Fibroblast of pulmonary artery (primary cell): ENCODE measurements at regions not wholly inside any gene's neighbourhood (a gene's known extent, or its start where the extent isn't known, plus 50 kb on each side); places are given as distances from the start of the nearest gene placed in this dataset.

ENCODE experiments used
- DNase-seq: peaks from one replicate; pipeline ENCODE4 v3.0.0-alpha.2; 2010; ENCODE audit warnings: low read depth
- H3K4me3 ChIP-seq: replicated peaks from 2 replicates; pipeline ENCODE4 v1.5.1; 2011; ENCODE audit warnings: low read depth, mild to moderate bottlenecking, control low read depth, low read length, moderate library complexity
- TF ChIP-seq, protein P1 (sequence below): IDR thresholded peaks from 2 replicates; pipeline ENCODE4 v1.5.1; 2011; ENCODE audit warnings: mild to moderate bottlenecking, control low read depth, low read length, inconsistent platforms; ENCODE audit errors: missing control alignments

DNA sequence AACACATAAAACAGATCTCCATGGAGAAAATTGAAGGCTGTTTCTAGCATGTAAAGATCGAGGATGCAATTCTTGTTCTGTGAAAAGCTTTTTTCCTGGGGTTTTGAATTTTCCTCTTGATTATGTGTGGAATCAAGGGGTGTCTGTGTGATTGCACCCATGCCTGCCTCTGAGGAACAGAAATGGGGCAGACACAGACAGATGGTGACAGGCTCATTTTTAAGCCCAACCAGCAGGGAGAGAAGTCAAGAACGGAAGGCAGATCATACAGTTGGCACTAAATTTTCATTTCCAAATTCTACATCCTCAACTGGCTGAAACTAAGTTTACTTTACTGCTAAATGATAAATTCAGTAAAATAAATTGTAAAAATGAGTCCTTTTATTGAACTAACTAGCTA, 1037.7 kb upstream of the KLHL29 start:
- DNase-seq, result no peak
- TF ChIP-seq, protein P1, sequence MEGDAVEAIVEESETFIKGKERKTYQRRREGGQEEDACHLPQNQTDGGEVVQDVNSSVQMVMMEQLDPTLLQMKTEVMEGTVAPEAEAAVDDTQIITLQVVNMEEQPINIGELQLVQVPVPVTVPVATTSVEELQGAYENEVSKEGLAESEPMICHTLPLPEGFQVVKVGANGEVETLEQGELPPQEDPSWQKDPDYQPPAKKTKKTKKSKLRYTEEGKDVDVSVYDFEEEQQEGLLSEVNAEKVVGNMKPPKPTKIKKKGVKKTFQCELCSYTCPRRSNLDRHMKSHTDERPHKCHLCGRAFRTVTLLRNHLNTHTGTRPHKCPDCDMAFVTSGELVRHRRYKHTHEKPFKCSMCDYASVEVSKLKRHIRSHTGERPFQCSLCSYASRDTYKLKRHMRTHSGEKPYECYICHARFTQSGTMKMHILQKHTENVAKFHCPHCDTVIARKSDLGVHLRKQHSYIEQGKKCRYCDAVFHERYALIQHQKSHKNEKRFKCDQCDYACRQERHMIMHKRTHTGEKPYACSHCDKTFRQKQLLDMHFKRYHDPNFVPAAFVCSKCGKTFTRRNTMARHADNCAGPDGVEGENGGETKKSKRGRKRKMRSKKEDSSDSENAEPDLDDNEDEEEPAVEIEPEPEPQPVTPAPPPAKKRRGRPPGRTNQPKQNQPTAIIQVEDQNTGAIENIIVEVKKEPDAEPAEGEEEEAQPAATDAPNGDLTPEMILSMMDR, result no peak
- no peak overlapping the region for H3K4me3 ChIP-seq

DNA sequence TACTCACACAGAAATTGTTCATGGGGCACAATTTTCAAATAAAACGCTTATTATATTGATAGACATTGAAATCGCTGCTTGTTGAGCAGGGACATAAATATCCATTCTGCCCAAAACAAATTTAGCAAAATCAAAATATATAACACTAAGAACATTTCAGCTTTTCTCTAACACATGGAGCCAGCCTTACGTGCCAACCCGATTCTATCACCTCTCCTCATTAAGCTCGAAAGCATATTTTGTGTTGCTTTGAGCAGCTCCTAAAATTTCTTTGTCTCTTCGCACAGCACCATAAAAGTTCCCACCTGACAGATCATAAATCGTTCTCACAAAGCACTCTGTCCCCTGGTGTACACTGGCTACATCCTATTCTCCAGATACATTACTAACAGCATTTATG, 1034.4 kb upstream of the KLHL29 start:
- TF ChIP-seq, protein P1, result no peak

DNA sequence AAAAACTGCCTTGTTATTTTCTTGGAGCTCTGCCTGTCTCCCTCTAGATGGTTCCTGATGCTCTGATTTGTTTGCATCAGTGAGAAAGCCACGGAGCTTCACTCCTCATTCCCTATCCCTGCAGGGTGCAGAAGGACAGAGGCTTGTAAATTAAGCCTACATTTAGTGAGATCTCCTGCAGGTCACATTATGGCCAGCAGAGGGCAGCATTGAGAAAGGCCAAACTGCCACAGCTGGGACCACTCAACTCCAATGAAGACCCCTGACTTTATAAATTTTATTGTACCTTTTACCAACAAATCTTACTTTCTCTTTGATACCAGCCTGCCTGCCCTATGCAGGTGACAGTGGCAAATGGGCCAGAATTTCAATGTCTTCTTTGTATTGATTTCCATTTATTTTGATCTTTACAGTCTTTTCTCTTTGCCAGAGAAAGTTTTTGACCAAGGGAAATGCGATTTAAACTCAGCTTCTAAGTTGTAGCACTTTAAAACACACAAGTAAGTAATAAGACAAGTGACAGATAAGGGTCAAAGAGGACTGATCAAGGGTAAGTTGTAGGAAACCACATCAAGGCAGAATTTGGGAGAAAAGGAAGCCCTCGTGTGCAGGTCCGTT, 1029.1 kb upstream of the KLHL29 start:
- TF ChIP-seq, protein P1, result peak; percentile 54
- no peak overlapping the region for H3K4me3 ChIP-seq
- peak; percentile 2 for DNase-seq

More for the DNA sequence above, 1034.4 kb upstream of the KLHL29 start:
- H3K4me3 ChIP-seq, result no peak overlapping the region
- no peak for DNase-seq

DNA sequence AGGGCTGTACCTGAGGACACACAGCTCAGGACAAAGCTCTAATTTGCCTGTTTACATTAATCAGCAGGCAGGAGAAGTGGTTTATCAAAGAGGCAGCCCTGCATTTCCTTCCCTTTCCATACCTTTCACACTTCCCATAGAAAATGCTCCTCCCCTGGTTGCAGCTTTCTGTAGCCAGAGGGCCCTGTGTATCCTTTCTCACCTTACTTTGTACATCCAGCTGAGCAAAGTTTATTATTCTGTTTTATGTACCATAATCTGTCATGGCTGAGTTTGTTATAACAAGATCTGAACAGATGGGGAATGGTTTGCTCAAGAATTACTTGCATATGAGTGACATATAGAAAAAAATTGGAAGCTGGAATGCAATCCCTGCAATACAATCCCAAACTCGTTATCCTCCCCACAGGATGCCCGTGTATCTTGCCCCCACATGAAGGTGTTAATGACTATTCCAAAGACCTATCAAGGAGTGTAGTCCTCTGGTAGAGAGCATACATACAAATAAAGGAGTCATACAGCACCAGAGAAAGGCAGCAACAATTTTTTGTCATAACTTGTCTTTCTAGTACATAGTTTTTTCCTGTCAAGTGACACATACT, 1025.8 kb upstream of the KLHL29 start:
- DNase-seq, result no peak
- H3K4me3 ChIP-seq, result no peak overlapping the region
- TF ChIP-seq, protein P1, result no peak

DNA sequence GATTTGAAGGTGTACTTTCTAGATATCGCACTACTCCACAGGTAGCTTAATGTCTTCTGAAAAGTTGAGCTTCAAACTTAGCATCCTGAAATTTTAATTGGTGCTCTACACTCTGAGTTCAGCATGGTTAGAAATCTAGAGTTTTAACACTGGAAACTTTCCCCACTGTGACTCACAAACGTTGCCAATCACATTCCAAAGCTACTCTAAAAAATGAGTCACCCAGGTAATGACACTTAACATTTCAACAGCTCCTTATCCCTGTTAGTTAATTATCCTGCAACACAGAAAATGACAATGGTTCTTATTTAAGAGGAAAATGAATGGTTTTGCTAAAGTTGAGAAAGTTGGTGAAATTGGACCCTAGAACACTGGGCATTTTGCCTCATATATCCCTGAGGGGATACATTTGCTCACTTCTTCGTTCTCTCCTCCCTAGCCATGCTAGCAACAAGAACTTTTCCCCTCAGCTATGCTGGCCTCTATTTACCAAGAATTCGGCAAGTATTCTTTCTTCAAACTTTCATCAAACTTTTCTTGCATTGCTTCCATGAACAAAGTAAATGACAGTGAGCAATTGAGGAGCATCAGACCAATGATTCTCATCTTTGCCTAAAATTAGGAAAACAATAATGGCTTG, 1024.1 kb upstream of the KLHL29 start:
- H3K4me3 ChIP-seq, result no peak overlapping the region
- DNase-seq, result no peak
- TF ChIP-seq, protein P1, result no peak

DNA sequence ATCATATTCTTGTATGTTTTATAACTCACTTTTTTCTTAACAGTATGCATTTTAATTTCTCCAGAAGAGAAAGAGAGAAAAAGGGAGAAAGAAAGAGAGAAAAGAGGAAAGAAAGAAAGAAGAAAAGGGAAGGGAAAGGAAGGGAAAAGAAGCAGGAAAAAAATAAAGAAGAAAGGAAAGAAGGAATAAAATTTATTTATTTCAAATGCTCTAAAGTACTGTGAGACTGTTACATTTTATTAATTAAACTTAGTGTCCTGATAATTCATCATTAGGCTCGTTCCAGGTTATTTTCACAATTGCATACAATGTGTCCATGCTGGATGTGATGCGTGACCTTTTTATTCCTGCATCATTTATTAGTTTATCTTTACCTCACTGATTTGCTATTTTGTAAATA, 1023.4 kb upstream of the KLHL29 start:
- no peak for DNase-seq
- TF ChIP-seq, protein P1, result no peak
- H3K4me3 ChIP-seq, result no peak overlapping the region
